NCI-H2196 (cell line): ENCODE measurements at regions not wholly inside any gene's neighbourhood (a gene's known extent, or its start where the extent isn't known, plus 50 kb on each side); places are given as distances from the start of the nearest gene placed in this dataset.

Source experiments
- DNase-seq: peaks from one replicate; lab custom pipeline; 2025; ENCODE audit not compliant: unreplicated experiment; lab: John Stamatoyannopoulos, UW

DNA sequence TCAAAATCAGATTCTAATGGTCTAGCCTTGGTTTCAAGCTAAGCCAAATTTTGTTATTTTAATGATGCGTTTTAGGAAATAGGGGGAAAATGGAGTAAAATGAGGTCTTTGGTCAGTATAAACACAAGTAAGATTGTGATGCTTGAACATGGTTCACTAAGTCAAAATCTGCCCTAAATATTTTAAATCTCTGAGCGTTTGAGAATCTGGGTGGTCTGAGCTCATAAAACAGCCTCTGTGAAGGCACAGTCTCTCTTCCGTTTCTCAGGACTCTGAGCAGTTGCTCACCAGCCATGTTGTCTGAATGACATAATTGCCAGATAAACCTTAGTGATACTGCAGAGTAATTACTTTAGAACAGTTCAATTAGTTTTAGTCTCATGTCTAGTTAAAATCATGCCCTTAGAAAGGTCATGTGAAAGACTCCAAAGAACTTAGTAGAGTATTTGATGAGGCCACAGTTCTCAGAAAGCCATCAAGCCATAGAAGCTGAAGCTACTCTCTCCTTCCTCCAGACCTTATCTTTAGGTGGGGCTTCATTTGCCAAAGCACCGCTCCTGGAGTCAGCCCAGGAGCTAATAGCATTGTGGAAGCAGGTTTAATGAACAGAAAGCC lies 257.1 kb upstream of the MAP3K1 start:
- no peak for DNase-seq

DNA sequence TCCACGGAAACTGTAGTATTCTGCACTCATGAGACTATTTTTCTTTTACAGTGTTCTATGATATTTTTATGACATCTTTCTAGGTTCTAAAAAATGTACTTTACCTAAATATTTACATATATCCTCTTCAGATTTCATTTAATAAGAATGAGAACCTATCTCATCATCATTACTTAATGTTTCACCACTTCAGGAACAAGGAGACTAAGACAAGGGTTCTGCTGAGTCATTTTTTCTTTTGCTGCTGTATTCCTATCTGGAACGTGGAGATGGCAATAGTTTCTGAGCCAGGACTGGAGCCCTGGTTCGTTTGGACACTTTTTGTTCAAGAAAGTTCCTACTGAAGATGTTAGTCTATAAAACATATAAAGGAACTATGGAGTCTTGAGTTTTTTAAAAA lies 258.2 kb upstream of the MAP3K1 start:
- DNase-seq: no peak

- DNase-seq: no peak
Observed at GRCh38 chr5:56552612-56553268, 262.6 kb upstream of the MAP3K1 start.

- DNase-seq: no peak
Observed at GRCh38 chr5:56550227-56550626, 265.1 kb upstream of the MAP3K1 start.

GRCh38 chr5:56549096-56549886 lies 266.1 kb upstream of the MAP3K1 start:
- no peak for DNase-seq

- DNase-seq: no peak
Observed at GRCh38 chr5:56545016-56545415, 270.3 kb upstream of the MAP3K1 start.

GRCh38 chr5:56543441-56544388 lies 271.6 kb upstream of the MAP3K1 start:
- DNase-seq: no peak

DNA sequence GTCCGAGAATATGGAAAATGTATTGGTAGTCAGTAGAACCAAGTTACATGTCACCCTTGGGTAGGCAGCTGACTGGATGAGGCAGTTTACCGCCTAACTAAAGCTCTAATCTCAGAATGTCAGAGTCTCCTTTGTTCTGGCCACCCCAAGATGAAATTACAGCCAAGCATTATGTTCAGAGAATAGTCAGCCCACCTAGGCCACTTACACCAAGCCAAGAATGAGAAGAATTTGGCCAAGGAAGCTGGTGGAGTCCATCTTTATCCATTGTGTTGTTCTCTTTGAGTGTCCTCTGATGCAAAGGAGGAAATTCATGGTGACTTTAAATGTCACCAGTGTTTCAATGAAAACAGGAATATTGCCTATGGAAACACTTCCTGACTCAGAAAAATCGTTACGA lies 275.1 kb upstream of the MAP3K1 start:
- DNase-seq: no peak

GRCh38 chr5:56538580-56538979 lies 276.8 kb upstream of the MAP3K1 start:
- DNase-seq: no peak

DNA sequence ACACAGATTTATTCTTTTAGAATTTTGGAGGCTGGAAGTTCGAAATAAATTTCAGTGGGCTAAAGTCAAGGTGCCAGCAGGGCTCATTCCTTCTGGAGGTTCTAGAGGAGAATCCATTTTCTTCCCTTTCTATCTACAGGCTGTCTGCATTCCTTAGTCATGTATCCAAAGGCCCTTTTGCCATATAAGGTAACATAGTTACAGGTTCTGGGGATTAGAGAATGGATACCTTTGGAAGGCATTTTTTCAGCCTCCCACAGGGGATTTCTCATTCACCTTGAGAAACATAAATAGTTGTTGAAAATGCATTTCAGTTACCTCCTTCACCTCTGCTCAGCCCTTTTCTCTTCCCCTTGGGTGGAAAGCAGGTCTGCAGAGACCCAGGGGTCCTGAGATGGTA lies 280.0 kb upstream of the MAP3K1 start:
- DNase-seq: no peak

- no peak for DNase-seq
Observed at GRCh38 chr5:56534102-56534829, 281.1 kb upstream of the MAP3K1 start.

GRCh38 chr5:56532466-56532865 lies 282.9 kb upstream of the MAP3K1 start:
- DNase-seq: no peak

GRCh38 chr5:56530626-56531138 lies 284.7 kb upstream of the MAP3K1 start:
- DNase-seq: no peak

DNA sequence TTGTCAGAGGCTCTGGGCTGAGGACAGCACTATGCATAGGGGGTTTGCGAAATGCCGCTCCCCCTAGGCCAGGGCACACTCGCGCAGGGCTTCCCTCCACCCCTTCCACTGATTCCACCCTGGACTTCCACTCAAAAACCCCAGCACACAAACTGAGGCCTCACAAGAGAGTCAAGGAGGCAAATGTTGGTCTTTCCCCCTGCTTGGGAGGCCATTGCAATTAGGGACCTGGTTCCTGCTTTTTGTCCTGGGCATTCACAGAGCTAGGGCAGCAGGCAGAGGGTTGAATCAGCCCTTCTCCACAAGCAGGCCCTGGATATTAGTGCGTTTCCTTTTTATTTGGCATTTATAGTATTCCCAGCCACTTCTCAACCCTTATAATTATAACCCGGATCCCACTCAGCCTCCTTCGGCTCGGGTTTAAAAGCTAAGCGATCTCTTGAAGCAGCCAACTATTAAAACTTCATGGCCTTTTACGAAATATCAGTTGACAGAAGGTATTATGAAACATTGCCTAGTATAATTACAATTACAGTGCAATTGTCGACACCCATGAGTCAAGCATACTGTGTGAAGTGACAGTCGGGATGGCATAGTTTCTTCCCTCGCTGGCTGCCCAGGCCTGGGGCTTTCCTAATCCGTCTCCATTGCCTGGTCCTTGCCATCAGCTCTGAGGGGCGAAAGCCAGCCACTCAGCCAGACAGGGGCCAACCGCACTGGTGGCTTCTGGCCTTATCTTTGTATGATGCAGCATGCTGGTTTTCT lies 285.5 kb upstream of the MAP3K1 start:
- DNase-seq: no peak

- DNase-seq: no peak
Observed at GRCh38 chr5:56527174-56527573, 288.2 kb upstream of the MAP3K1 start.

DNA sequence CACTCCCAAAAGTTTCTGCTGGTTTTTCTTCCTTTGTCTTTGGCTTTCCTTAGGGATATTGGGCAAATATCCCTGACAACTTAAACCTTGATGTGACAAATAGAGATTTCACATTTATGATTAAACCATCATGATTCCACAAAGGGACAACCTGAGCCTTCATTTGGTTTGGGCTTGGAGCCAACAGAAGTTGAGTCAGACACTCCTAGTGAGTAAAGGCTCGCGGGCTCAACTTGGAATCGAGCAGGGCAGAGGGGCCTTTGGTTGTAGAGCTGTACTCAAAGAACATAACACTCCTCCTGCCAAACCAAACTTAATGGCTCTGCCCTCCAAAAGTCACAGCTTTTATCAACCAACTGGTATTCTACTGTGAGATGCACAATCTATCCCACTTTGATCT lies 290.2 kb upstream of the MAP3K1 start:
- DNase-seq: no peak

DNA sequence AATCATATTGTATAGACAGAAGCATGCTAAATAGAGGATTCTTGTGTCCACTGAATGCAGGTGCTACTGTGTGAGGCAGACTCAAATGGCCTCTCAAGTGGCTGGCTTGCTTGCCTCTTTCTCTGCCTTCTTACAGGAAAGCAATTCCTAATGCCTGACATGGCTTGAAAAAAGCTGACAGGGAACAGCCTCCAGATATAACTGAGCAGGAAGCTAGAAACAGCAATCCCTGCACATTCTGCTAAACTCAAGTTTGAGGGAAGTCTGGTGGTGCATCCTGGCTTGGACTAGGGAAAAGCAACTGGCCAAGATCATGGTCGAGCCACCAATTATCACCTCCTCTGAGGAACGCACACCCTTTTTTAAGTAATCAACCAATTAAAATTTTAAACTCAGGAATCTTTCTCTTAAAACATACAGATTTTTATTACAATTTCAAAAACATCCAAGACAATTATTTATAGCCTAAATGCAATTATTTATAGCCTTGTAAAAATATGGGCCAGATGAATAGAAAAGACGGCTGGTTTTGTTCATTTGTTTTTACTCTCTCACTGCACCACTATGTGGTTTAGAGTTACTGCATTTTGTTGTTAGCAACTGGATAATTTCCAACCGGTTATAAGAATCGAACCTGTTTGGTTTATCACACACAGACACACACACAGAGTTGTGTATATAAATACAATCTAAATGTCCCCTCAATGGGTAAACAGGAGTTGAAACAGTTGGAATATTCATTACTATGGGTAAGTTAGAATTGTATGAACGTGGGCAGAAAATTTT lies 290.9 kb upstream of the ANKRD55 start:
- no peak for DNase-seq

GRCh38 chr5:56522960-56523359 lies 289.8 kb upstream of the ANKRD55 start:
- no peak for DNase-seq

DNA sequence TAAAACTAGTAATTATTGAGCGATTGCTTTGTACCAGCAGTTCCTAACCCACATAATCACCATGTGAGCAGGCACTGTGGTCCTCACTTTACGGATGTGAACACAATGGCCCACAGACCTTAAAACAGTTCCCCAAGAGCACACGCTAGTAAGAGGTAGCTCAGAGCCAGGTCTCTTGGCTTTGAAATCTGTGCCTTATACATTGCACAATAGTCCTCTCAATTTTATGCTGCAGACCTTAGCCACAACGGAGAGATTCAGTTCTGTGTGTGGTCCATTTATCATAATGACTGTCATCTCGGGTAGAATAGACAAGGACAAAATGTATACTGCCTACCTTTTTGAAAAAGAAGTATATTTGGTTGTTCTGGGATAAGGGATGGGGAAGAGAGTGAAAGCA lies 289.0 kb upstream of the ANKRD55 start:
- no peak for DNase-seq
